Kidney epithelial cell (primary cell): ENCODE measurements at regions not wholly inside any gene's neighbourhood (a gene's known extent, or its start where the extent isn't known, plus 50 kb on each side); places are given as distances from the start of the nearest gene placed in this dataset.

Source experiments
- DNase-seq: peaks from one replicate; pipeline ENCODE4 v3.0.0-alpha.2; 2010; ENCODE audit warnings: low read depth
- H3K27me3 ChIP-seq: 2 replicates; pipeline ENCODE4 v1.6.0; 2011; ENCODE audit warnings: low read length; ENCODE audit not compliant: control insufficient read depth, insufficient read depth
- H3K36me3 ChIP-seq: 2 replicates; pipeline ENCODE4 v1.5.1; 2011; ENCODE audit warnings: low read length; ENCODE audit not compliant: control insufficient read depth, insufficient read depth
- H3K4me3 ChIP-seq: 2 replicates; pipeline ENCODE4 v1.5.1; 2011; ENCODE audit warnings: low read depth, mild to moderate bottlenecking, control low read depth, low read length
- TF ChIP-seq, protein P1 (sequence below): IDR thresholded peaks from 2 replicates; pipeline ENCODE4 v1.5.1; 2011; ENCODE audit warnings: mild to moderate bottlenecking, moderate library complexity, low read length, control low read depth, inconsistent platforms; ENCODE audit not compliant: insufficient read depth, poor library complexity, severe bottlenecking

GRCh38 chr13:111971891-111972780 is 94.8 kb upstream of the SOX1 start:
- no peak for DNase-seq
- Histone ChIP-seq H3K4me3 (no peak overlapping the region), H3K36me3 (no peaks in the 10 kb centered on the region), H3K27me3 (peaks cover 6% of the 10 kb centered on the region)
- TF ChIP-seq, protein P1, sequence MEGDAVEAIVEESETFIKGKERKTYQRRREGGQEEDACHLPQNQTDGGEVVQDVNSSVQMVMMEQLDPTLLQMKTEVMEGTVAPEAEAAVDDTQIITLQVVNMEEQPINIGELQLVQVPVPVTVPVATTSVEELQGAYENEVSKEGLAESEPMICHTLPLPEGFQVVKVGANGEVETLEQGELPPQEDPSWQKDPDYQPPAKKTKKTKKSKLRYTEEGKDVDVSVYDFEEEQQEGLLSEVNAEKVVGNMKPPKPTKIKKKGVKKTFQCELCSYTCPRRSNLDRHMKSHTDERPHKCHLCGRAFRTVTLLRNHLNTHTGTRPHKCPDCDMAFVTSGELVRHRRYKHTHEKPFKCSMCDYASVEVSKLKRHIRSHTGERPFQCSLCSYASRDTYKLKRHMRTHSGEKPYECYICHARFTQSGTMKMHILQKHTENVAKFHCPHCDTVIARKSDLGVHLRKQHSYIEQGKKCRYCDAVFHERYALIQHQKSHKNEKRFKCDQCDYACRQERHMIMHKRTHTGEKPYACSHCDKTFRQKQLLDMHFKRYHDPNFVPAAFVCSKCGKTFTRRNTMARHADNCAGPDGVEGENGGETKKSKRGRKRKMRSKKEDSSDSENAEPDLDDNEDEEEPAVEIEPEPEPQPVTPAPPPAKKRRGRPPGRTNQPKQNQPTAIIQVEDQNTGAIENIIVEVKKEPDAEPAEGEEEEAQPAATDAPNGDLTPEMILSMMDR = no peak

- TF ChIP-seq, protein P1 = no peak
- H3K27me3 ChIP-seq = peaks cover 6% of the 10 kb centered on the region
- no peak overlapping the region for H3K4me3 ChIP-seq
- H3K36me3 ChIP-seq = no peaks in the 10 kb centered on the region
- no peak for DNase-seq
Observed at GRCh38 chr13:111973186-111973585, 93.8 kb upstream of the SOX1 start.

- no peak for DNase-seq
- H3K4me3 ChIP-seq = no peak overlapping the region
- TF ChIP-seq, protein P1 = no peak
Observed at GRCh38 chr13:111973605-111974340, 93.2 kb upstream of the SOX1 start.

DNA sequence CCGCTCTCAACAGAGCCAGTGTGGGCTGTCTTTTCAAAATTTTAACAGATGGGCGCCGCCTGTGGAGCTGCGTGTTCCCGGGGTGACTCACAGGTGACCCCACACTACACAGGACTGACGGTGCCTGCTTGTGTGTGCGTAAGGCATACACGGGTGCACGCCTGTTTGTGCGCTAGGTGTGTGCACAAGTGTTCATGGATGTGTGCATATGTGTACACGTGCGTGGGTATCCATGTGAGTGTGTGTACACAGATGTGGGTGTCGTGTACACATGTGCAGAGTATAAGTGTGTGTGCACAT is 92.7 kb upstream of the SOX1 start:
- TF ChIP-seq, protein P1 = no peak
- no peaks in the 10 kb centered on the region for H3K36me3 ChIP-seq
- no peak for DNase-seq
- no peak overlapping the region for H3K4me3 ChIP-seq
- H3K27me3 ChIP-seq = peaks cover 6% of the 10 kb centered on the region

More at GRCh38 chr13:111973605-111974340, 93.2 kb upstream of the SOX1 start:
- no peaks in the 10 kb centered on the region for H3K36me3 ChIP-seq
- H3K27me3 ChIP-seq = peaks cover 6% of the 10 kb centered on the region

DNA sequence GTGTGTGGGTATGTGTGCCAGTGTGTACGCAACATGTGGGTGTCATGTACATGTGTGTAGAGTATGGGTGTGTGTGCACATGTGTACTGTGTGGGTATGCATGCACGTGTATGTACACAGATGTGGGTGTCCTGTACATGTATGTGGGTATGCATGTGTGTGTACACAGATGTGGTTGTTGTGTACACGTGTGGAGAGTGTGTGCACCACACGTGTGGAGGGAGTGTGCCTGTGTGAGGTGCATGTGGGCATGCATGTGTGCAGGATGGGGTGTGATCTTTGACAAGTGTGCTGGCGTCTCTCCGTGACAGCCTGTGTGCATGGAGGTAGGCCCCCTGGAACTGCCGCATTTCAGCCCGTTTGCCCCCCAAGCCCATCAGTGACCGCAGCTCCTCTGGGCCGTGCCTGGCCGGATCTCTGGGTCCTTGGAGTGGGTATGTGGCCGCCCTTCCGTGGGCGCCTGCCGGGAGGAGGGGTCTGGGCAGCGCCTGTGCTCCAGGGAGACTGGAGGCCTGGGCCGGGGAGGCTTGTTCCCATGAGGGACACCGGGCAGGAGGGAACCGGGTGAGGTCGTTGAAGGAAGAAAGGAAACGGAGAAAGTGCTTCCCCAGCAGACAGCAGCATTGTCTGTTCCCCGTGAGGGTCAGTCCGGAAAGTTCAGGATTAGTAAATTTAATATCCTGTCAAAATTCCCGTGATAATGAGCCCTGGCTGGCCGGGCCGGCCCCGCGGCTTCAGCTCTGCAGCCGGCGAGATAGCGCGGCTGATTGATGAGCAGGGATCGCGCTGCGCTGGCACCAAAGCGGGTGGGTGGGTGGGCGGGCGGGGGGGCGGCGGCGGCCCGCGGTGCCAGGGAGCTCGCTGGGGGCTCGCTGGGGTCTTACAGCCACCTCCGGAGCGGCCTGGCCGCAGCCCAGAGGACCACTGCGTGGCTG is 91.1 kb upstream of the SOX1 start:
- Histone ChIP-seq H3K36me3 (no peaks in the 10 kb centered on the region), H3K27me3 (peaks cover 6% of the 10 kb centered on the region), H3K4me3 (no peak overlapping the region)
- no peak for DNase-seq
- TF ChIP-seq, protein P1 = no peak
